HFF-Myc (cell line): ENCODE measurements at regions not wholly inside any gene's neighbourhood (a gene's known extent, or its start where the extent isn't known, plus 50 kb on each side); places are given as distances from the start of the nearest gene placed in this dataset.

ENCODE experiments used
- DNase-seq: peaks from one replicate; pipeline ENCODE4 v3.0.0-alpha.2; 2011; ENCODE audit warnings: low read depth; ENCODE audit errors: extremely low read depth
- H3K4me3 ChIP-seq: replicated peaks from 2 replicates; pipeline ENCODE4 v1.5.1; 2011; ENCODE audit warnings: low read depth, mild to moderate bottlenecking, control low read depth, low read length
- TF ChIP-seq, protein P1 (sequence below): IDR thresholded peaks from 2 replicates; pipeline ENCODE4 v1.5.1; 2012; ENCODE audit warnings: mild to moderate bottlenecking, low read depth, low read length, control low read depth; ENCODE audit errors: missing control alignments

DNA sequence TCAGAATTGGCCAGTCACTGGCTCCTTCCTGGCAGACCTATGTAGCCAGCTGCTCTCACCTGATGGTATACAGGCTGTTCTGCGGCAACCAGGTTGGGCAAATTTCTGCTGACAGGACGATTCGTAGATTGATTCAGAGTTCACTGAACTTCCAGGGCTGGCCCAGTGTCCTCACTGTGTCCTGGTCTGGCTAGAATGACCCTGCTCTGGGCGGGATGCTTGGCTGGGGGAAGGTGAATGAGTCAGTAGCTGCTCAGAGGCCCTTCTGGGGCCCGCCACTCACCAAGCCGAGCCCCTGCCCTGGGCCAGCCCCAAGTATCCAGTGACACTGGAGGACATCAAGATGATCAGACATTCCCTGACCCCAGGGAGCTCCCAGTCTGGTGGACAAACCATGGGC, 62.9 kb upstream of the WNT11 start:
- no peak overlapping the region for H3K4me3 ChIP-seq
- no peak for DNase-seq
- TF ChIP-seq, protein P1, sequence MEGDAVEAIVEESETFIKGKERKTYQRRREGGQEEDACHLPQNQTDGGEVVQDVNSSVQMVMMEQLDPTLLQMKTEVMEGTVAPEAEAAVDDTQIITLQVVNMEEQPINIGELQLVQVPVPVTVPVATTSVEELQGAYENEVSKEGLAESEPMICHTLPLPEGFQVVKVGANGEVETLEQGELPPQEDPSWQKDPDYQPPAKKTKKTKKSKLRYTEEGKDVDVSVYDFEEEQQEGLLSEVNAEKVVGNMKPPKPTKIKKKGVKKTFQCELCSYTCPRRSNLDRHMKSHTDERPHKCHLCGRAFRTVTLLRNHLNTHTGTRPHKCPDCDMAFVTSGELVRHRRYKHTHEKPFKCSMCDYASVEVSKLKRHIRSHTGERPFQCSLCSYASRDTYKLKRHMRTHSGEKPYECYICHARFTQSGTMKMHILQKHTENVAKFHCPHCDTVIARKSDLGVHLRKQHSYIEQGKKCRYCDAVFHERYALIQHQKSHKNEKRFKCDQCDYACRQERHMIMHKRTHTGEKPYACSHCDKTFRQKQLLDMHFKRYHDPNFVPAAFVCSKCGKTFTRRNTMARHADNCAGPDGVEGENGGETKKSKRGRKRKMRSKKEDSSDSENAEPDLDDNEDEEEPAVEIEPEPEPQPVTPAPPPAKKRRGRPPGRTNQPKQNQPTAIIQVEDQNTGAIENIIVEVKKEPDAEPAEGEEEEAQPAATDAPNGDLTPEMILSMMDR: no peak

- DNase-seq: no peak
- H3K4me3 ChIP-seq: no peak overlapping the region
- TF ChIP-seq, protein P1: no peak
Measured at GRCh38 chr11:76268498-76268897, 62.2 kb upstream of the WNT11 start.

- no peak for DNase-seq
Measured at GRCh38 chr11:76267556-76267955, 61.3 kb upstream of the WNT11 start.

GRCh38 chr11:76266286-76267100, 60.2 kb upstream of the WNT11 start:
- TF ChIP-seq, protein P1: no peak
- DNase-seq: peak; percentile 14
- no peak overlapping the region for H3K4me3 ChIP-seq

More at GRCh38 chr11:76267556-76267955, 61.3 kb upstream of the WNT11 start:
- no peak overlapping the region for H3K4me3 ChIP-seq
- TF ChIP-seq, protein P1: no peak

- DNase-seq: no peak
- no peak overlapping the region for H3K4me3 ChIP-seq
- TF ChIP-seq, protein P1: no peak
Measured at GRCh38 chr11:76265771-76266241, 59.5 kb upstream of the WNT11 start.

GRCh38 chr11:76263657-76264056, 57.4 kb upstream of the WNT11 start:
- H3K4me3 ChIP-seq: no peak overlapping the region
- TF ChIP-seq, protein P1: no peak

More at GRCh38 chr11:76263657-76264056, 57.4 kb upstream of the WNT11 start:
- no peak for DNase-seq
